PC-9 (cell line): ENCODE measurements at regions not wholly inside any gene's neighbourhood (a gene's known extent, or its start where the extent isn't known, plus 50 kb on each side); places are given as distances from the start of the nearest gene placed in this dataset.

ENCODE experiments used
- BruUV-seq: library from RNA; stranded (reverse); fragments of 400-500 nt; replicated peaks from 2 replicates; lab custom pipeline; 2021; lab: Mats Ljungman, UMichigan
- CTCF ChIA-PET: fragments of 300-600 bp; sonication (Branson Sonifier 250); formaldehyde crosslinking; loops from one replicate; lab custom pipeline; 2022; ENCODE audit warnings: antibody characterized with exemption; lab: Charles Lee
- POLR2A ChIA-PET: fragments of 300-600 bp; sonication (Branson Sonifier 250); formaldehyde crosslinking; loops from one replicate; lab custom pipeline; 2022; ENCODE audit warnings: antibody characterized with exemption; ENCODE audit not compliant: unreplicated experiment; lab: Charles Lee
- DNase-seq, 2 experiments: peaks; one replicate each; pipeline versions ENCODE4 v3.0.0 to v3.0.0-alpha.2; 2015 to 2022; ENCODE audit warnings: mixed read lengths in 1 of 2
- H2AFZ ChIP-seq: fragments of 200-600 bp; sonication (generic); 2 replicates; pipeline ENCODE4 v1.8.1; 2017; ENCODE audit warnings: antibody characterized with exemption
- H3F3A ChIP-seq: fragments of 200-600 bp; sonication (generic); 2 replicates; pipeline ENCODE4 v1.8.1; 2017; ENCODE audit warnings: antibody characterized with exemption, mild to moderate bottlenecking, low read depth; ENCODE audit not compliant: insufficient read depth
- H3K27ac ChIP-seq: fragments of 200-600 bp; sonication (generic); 2 replicates; pipeline ENCODE4 v1.6.1; 2016; ENCODE audit warnings: mixed run types
- H3K27me3 ChIP-seq: fragments of 200-600 bp; sonication (generic); 2 replicates; pipeline ENCODE4 v1.6.1; 2016; ENCODE audit warnings: low read depth, mixed run types; ENCODE audit not compliant: insufficient read depth
- H3K36me3 ChIP-seq: fragments of 200-600 bp; sonication (generic); 2 replicates; pipeline ENCODE4 v1.6.1; 2016; ENCODE audit warnings: low read depth, mixed run types
- H3K4me1 ChIP-seq: fragments of 200-600 bp; sonication (generic); replicated peaks from 2 replicates; pipeline ENCODE4 v1.6.1; 2016; ENCODE audit warnings: mixed run types; ENCODE audit not compliant: insufficient read depth
- H3K4me2 ChIP-seq: fragments of 200-600 bp; sonication (generic); 2 replicates; pipeline ENCODE4 v1.6.1; 2017; ENCODE audit warnings: mixed run types
- H3K4me3 ChIP-seq: fragments of 200-600 bp; sonication (generic); 2 replicates; pipeline ENCODE4 v1.6.1; 2016; ENCODE audit warnings: mixed run types
- H3K79me2 ChIP-seq: fragments of 200-600 bp; sonication (generic); 2 replicates; pipeline ENCODE4 v1.6.1; 2017; ENCODE audit warnings: low read depth, mixed run types
- H3K9me2 ChIP-seq: fragments of 200-600 bp; sonication (generic); 2 replicates; pipeline ENCODE4 v1.8.1; 2017; ENCODE audit warnings: mild to moderate bottlenecking; ENCODE audit not compliant: insufficient read depth
- H3K9me3 ChIP-seq: fragments of 200-600 bp; sonication (generic); 2 replicates; pipeline ENCODE4 v1.8.1; 2016; ENCODE audit warnings: low read depth; ENCODE audit not compliant: insufficient read depth
- H4K20me1 ChIP-seq: fragments of 200-600 bp; sonication (generic); 2 replicates; pipeline ENCODE4 v1.8.1; 2017; ENCODE audit not compliant: insufficient read depth
- EZH2 ChIP-seq: fragments of 200-600 bp; sonication (generic); IDR thresholded peaks from 2 replicates; pipeline ENCODE4 v1.8.0; 2017; ENCODE audit warnings: antibody characterized with exemption, low read depth
- intact Hi-C: fragments of 100-400 bp; cut with micrococcal nuclease; formaldehyde crosslinking; loops from one replicate; pipeline ENCODE4 v1.10.0; 2022; ENCODE audit not compliant: unreplicated experiment
- TF ChIP-seq, protein P1 (sequence below): fragments of 200-600 bp; sonication (generic); conservative IDR thresholded peaks from 2 replicates; pipeline ENCODE4 v1.6.1; 2017; ENCODE audit warnings: mixed run types, antibody characterized with exemption, mild to moderate bottlenecking, moderate library complexity

DNA sequence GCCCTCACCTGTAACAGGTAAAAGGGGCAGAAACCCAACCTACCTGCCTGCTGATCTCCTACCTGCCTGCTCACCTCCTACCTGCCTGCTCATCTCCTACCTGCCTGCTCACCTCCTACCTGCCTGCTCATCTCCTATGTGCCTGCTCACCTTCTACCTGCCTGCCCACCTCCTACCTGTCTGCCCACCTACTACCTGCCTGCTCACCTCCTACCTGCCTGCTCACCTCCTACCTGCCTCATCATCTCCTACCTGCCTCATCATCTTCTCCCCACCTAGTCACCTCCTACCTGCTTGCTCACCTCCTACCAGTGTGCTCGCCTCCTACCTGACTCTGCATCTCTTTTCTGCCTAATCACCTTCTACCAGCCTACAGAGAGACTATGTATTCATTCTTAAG lies 452.9 kb downstream of the MATN1 start:
- H3F3A ChIP-seq, result no peaks in the 10 kb centered on the region
- intact Hi-C loops, result no loop called here
- H3K36me3 ChIP-seq, result no peaks in the 10 kb centered on the region
- CTCF ChIA-PET, result no interaction called here
- H3K4me3 ChIP-seq, result no peak overlapping the region
- DNase-seq, result no peak
- H4K20me1 ChIP-seq, result no peaks in the 10 kb centered on the region
- H3K4me2 ChIP-seq, result no peak overlapping the region
- no peaks in the 10 kb centered on the region for H3K79me2 ChIP-seq
- H3K9me2 ChIP-seq, result no peaks in the 10 kb centered on the region
- no peaks in the 10 kb centered on the region for H3K9me3 ChIP-seq
- POLR2A ChIA-PET, result no interaction called here
- H3K27me3 ChIP-seq, result peaks cover 17% of the 10 kb centered on the region; the same call in 1 of the 2 replicates
- no peak overlapping the region for H3K27ac ChIP-seq
- TF ChIP-seq, protein P1, sequence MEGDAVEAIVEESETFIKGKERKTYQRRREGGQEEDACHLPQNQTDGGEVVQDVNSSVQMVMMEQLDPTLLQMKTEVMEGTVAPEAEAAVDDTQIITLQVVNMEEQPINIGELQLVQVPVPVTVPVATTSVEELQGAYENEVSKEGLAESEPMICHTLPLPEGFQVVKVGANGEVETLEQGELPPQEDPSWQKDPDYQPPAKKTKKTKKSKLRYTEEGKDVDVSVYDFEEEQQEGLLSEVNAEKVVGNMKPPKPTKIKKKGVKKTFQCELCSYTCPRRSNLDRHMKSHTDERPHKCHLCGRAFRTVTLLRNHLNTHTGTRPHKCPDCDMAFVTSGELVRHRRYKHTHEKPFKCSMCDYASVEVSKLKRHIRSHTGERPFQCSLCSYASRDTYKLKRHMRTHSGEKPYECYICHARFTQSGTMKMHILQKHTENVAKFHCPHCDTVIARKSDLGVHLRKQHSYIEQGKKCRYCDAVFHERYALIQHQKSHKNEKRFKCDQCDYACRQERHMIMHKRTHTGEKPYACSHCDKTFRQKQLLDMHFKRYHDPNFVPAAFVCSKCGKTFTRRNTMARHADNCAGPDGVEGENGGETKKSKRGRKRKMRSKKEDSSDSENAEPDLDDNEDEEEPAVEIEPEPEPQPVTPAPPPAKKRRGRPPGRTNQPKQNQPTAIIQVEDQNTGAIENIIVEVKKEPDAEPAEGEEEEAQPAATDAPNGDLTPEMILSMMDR, result no peak
- TF ChIP-seq EZH2, result no peak
- H2AFZ ChIP-seq, result no peak overlapping the region
- no TSS peak for BruUV-seq
- H3K4me1 ChIP-seq, result no peaks in the 10 kb centered on the region

DNA sequence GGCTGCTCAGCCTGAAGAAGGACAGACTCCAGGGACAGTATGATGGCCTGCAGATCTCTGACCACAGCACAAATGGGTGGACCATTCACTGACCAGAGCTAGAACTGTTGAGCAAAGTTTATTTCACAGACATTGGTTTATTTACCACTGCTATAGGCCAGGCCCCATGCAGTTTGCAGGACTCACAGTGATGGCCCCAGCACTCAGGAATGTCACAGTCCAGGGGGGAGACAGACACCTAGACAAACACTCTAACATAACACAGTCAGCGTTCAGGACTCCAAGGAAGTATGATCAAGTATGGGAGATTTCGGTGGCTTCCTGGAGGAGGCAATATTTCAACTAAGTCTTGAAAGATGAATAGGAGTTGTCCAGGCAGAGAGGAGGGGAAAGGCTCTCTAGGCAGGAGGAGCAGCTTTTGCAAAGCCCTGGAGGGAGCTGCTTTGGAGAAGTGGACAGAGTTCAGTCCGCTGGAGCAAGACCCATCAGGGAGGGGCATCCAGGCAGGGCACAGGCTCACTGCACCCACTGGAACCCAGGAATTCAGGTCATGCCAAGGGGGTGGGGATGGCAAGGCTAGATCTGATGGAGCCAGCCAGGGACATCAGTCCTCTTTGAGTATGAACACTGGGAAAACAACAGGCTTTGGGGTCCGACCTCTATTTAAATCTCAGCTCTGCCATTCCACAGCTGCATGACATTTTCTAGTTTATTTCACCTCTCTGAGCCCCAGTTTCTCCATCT lies 454.3 kb downstream of the MATN1 start:
- TF ChIP-seq, protein P1, result no peak
- TF ChIP-seq EZH2, result no peak
- H3K4me3 ChIP-seq, result no peak overlapping the region
- H3K4me1 ChIP-seq, result no peaks in the 10 kb centered on the region
- no peaks in the 10 kb centered on the region for H4K20me1 ChIP-seq
- POLR2A ChIA-PET, result interaction anchor here (0.6 kb wide), 1 partner anchor 343 kb away, joined by 3 read pairs; no protein-coding TSS in a partner anchor
- peaks cover 17% of the 10 kb centered on the region; the same call in 1 of the 2 replicates for H3K27me3 ChIP-seq
- no peaks in the 10 kb centered on the region for H3K79me2 ChIP-seq
- BruUV-seq, result no TSS peak
- intact Hi-C loops, result no loop called here
- CTCF ChIA-PET, result no interaction called here
- H3K27ac ChIP-seq, result no peak overlapping the region
- H3K4me2 ChIP-seq, result no peak overlapping the region
- DNase-seq, result no peak
- no peaks in the 10 kb centered on the region for H3K36me3 ChIP-seq
- H3K9me2 ChIP-seq, result no peaks in the 10 kb centered on the region
- no peaks in the 10 kb centered on the region for H3K9me3 ChIP-seq
- H2AFZ ChIP-seq, result no peak overlapping the region
- H3F3A ChIP-seq, result no peaks in the 10 kb centered on the region

- Histone ChIP-seq H3K4me3 (no peak overlapping the region), H2AFZ (no peak overlapping the region), H3K4me1 (no peaks in the 10 kb centered on the region), H3K9me2 (no peaks in the 10 kb centered on the region), H3K4me2 (no peak overlapping the region), H3K79me2 (no peaks in the 10 kb centered on the region), H3K9me3 (no peaks in the 10 kb centered on the region), H3F3A (no peaks in the 10 kb centered on the region), H3K27me3 (peaks cover 17% of the 10 kb centered on the region; the same call in 1 of the 2 replicates), H4K20me1 (no peaks in the 10 kb centered on the region), H3K27ac (no peak overlapping the region), H3K36me3 (no peaks in the 10 kb centered on the region)
- no peak for DNase-seq
- intact Hi-C loops, result no loop called here
- ChIA-PET CTCF (no interaction called here), POLR2A (no interaction called here)
- TF ChIP-seq EZH2, result no peak
- TF ChIP-seq, protein P1, result no peak
- no TSS peak for BruUV-seq
Observed at GRCh38 chr1:30267856-30268255, 455.5 kb downstream of the MATN1 start.
